ENCODE measurements at regions not wholly inside any gene's neighbourhood (a gene's known extent, or its start where the extent isn't known, plus 50 kb on each side); places are given as distances from the start of the nearest gene placed in this dataset.

- DNase-seq (ENCODE audit: low read depth, low spot score) (no peak), ATAC-seq (no peak)
- Histone ChIP-seq H3K27me3 (ENCODE audit: control insufficient read depth, insufficient read depth, low read length) (no peaks in the 10 kb centered on the region), H3K36me3 (ENCODE audit: control insufficient read depth, insufficient read depth, low read length) (no peaks in the 10 kb centered on the region), H3K4me1 (ENCODE audit: control insufficient read depth, insufficient read depth, low read length) (no peaks in the 10 kb centered on the region), H3K27ac (ENCODE audit: low read length) (no peak overlapping the region), H3K4me3 (ENCODE audit: low read depth in 2 of 2, low read length in 2 of 2) (no peak overlapping the region), H3K9me3 (ENCODE audit: control insufficient read depth, insufficient read depth, low read depth, low read length) (no peaks in the 10 kb centered on the region)
- CTCF ChIA-PET: no interaction called here
- no TSS peak for BruUV-seq (replicated peaks)
- POLR2A ChIA-PET: no interaction called here
- no peak for TF ChIP-seq POLR2AphosphoS5 (IDR thresholded peaks at IDR 0.05; ENCODE audit: low read depth, low read length)
- no peak for TF ChIP-seq REST (IDR thresholded peaks at IDR 0.05; ENCODE audit: insufficient read depth in 1 of 2, low read depth in 2 of 2, low read length in 1 of 2)
- no peak for TF ChIP-seq CTCF (IDR thresholded peaks at IDR 0.05)
- no peak for TF ChIP-seq SIN3A (IDR thresholded peaks at IDR 0.05; ENCODE audit: borderline replicate concordance, insufficient read depth, low read depth, low read length)
- no peak for TF ChIP-seq TCF7L2 (IDR thresholded peaks at IDR 0.05; ENCODE audit: low read depth, low read length)
- in situ Hi-C loops (cut with HindIII; ENCODE audit: low pct_unique_long_range_greater_than_20kb, low sequenced_read_pairs) (no loop called here), intact Hi-C loops (cut with micrococcal nuclease; ENCODE audit: unreplicated experiment) (no loop called here)
Measured at GRCh38 chr3:166457382-166457781, 620.2 kb upstream of the BCHE start.

- POLR2A ChIA-PET: no interaction called here
- no TSS peak for BruUV-seq (replicated peaks)
- CTCF ChIA-PET: no interaction called here
Measured at GRCh38 chr3:166456286-166456685, 619.1 kb upstream of the BCHE start.

More at GRCh38 chr3:166456286-166456685, 619.1 kb upstream of the BCHE start:
- Histone ChIP-seq H3K27ac (ENCODE audit: low read length) (no peak overlapping the region), H3K4me3 (ENCODE audit: low read depth in 2 of 2, low read length in 2 of 2) (no peak overlapping the region), H3K9me3 (ENCODE audit: control insufficient read depth, insufficient read depth, low read depth, low read length) (no peaks in the 10 kb centered on the region), H3K36me3 (ENCODE audit: control insufficient read depth, insufficient read depth, low read length) (no peaks in the 10 kb centered on the region), H3K27me3 (ENCODE audit: control insufficient read depth, insufficient read depth, low read length) (no peaks in the 10 kb centered on the region), H3K4me1 (ENCODE audit: control insufficient read depth, insufficient read depth, low read length) (no peaks in the 10 kb centered on the region)
- DNase-seq (ENCODE audit: low read depth, low spot score) (no peak), ATAC-seq (no peak)
- in situ Hi-C loops (cut with HindIII; ENCODE audit: low pct_unique_long_range_greater_than_20kb, low sequenced_read_pairs) (no loop called here), intact Hi-C loops (cut with micrococcal nuclease; ENCODE audit: unreplicated experiment) (no loop called here)
- TF ChIP-seq SIN3A (IDR thresholded peaks at IDR 0.05; ENCODE audit: borderline replicate concordance, insufficient read depth, low read depth, low read length) (no peak), TCF7L2 (IDR thresholded peaks at IDR 0.05; ENCODE audit: low read depth, low read length) (no peak), CTCF (IDR thresholded peaks at IDR 0.05) (no peak), REST (IDR thresholded peaks at IDR 0.05; ENCODE audit: insufficient read depth in 1 of 2, low read depth in 2 of 2, low read length in 1 of 2) (no peak), POLR2AphosphoS5 (IDR thresholded peaks at IDR 0.05; ENCODE audit: low read depth, low read length) (no peak)
